Astrocyte (in vitro differentiated cells and primary cell): ENCODE measurements at regions not wholly inside any gene's neighbourhood (a gene's known extent, or its start where the extent isn't known, plus 50 kb on each side); places are given as distances from the start of the nearest gene placed in this dataset.
"Not testable (repeated sequence)": the region's sequence is repeated elsewhere in the genome, so short reads cannot be mapped to it uniquely, and the experiment has no call there.

Experiments used
- DNase-seq: peaks from one replicate; pipeline ENCODE4 v3.0.0-alpha.2; 2010; ENCODE audit warnings: low read depth
- FAIRE-seq: peaks from 2 replicates; lab custom pipeline; 2011; peaks lifted over from hg19 to GRCh38; lab: Jason Lieb, UNC
- H2AFZ ChIP-seq: 2 replicates; pipeline ENCODE4 v1.6.0; 2012; ENCODE audit warnings: low read depth, low read length, inconsistent platforms
- H3K27ac ChIP-seq: 2 replicates; pipeline ENCODE4 v1.5.1; 2011; ENCODE audit warnings: low read depth, low read length, inconsistent platforms
- H3K27me3 ChIP-seq: 2 replicates; pipeline ENCODE4 v1.6.0; 2011; ENCODE audit warnings: low read length, inconsistent platforms; ENCODE audit not compliant: insufficient read depth
- H3K36me3 ChIP-seq: 2 replicates; pipeline ENCODE4 v1.5.1; 2011; ENCODE audit warnings: low read length, inconsistent platforms; ENCODE audit not compliant: insufficient read depth
- H3K4me1 ChIP-seq: 2 replicates; pipeline ENCODE4 v1.5.1; 2011; ENCODE audit warnings: low read length, inconsistent platforms; ENCODE audit not compliant: insufficient read depth
- H3K4me2 ChIP-seq: 2 replicates; pipeline ENCODE4 v1.6.0; 2012; ENCODE audit warnings: low read length, inconsistent platforms
- H3K4me3 ChIP-seq: 2 replicates; pipeline ENCODE4 v1.5.1; 2011; ENCODE audit warnings: low read depth, mild to moderate bottlenecking, low read length, inconsistent platforms; ENCODE audit not compliant: insufficient read depth
- H3K79me2 ChIP-seq: 2 replicates; pipeline ENCODE4 v1.6.0; 2012; ENCODE audit warnings: mild to moderate bottlenecking, low read length, inconsistent platforms; ENCODE audit not compliant: insufficient read depth
- H3K9ac ChIP-seq: 2 replicates; pipeline ENCODE4 v1.6.0; 2012; ENCODE audit warnings: mild to moderate bottlenecking, low read length, inconsistent platforms
- H3K9me3 ChIP-seq: 2 replicates; pipeline ENCODE4 v1.5.1; 2012; ENCODE audit warnings: low read depth, mild to moderate bottlenecking, low read length, inconsistent platforms; ENCODE audit not compliant: insufficient read depth
- H4K20me1 ChIP-seq: 2 replicates; pipeline ENCODE4 v1.6.0; 2012; ENCODE audit warnings: low read length, inconsistent platforms; ENCODE audit not compliant: insufficient read depth
- H3K27ac Mint-ChIP-seq: one replicate; pipeline ENCODE4 v1.8.0; 2021; ENCODE audit warnings: mild to moderate bottlenecking, mixed read lengths; ENCODE audit not compliant: unreplicated experiment
- H3K27me3 Mint-ChIP-seq: one replicate; pipeline ENCODE4 v1.8.0; 2021; ENCODE audit warnings: low read depth, mixed read lengths; ENCODE audit not compliant: unreplicated experiment
- H3K36me3 Mint-ChIP-seq: one replicate; pipeline ENCODE4 v1.8.0; 2021; ENCODE audit warnings: low read depth, mixed read lengths; ENCODE audit not compliant: unreplicated experiment
- H3K4me1 Mint-ChIP-seq: one replicate; pipeline ENCODE4 v1.8.0; 2021; ENCODE audit warnings: low read depth, mixed read lengths; ENCODE audit not compliant: unreplicated experiment
- H3K4me3 Mint-ChIP-seq: one replicate; pipeline ENCODE4 v1.8.0; 2021; ENCODE audit warnings: mild to moderate bottlenecking, moderate library complexity, mixed read lengths; ENCODE audit not compliant: unreplicated experiment
- H3K9me3 Mint-ChIP-seq: one replicate; pipeline ENCODE4 v1.8.0; 2021; ENCODE audit warnings: mild to moderate bottlenecking, mixed read lengths; ENCODE audit not compliant: unreplicated experiment
- EZH2 ChIP-seq: IDR thresholded peaks from 2 replicates; pipeline ENCODE4 v1.6.1; 2012; ENCODE audit warnings: mild to moderate bottlenecking, low read length, inconsistent platforms; ENCODE audit not compliant: insufficient read depth
- TF ChIP-seq, protein P1 (sequence below): IDR thresholded peaks from 2 replicates; pipeline ENCODE4 v1.5.1; 2011; ENCODE audit warnings: low read depth, mild to moderate bottlenecking, inconsistent platforms, low read length, moderate library complexity; ENCODE audit not compliant: insufficient read depth

DNA sequence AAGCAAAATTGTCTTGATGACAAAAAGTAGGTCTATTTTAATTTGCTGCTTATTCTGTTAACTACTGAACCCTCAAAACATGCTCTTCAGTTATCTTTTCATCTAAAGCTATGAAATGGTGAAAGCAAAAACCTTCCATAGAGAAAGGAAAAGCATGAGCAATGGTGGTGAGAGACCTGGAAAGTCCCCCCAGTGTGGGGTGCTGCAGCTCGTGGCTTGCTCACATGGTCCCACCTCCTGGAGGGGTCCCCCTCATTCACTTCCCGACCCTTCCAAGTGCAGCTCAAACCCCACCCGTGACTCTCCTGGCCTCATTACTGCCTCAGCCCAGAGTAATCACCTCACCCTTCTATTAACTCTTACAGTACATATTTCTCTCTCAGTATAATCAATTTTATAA, 301.8 kb upstream of the HNRNPA3 start:
- FAIRE-seq (no peak), DNase-seq (no peak)
- H2AFZ ChIP-seq = no peak overlapping the region
- no peaks in the 10 kb centered on the region for H4K20me1 ChIP-seq
- no peaks in the 10 kb centered on the region for H3K9me3 ChIP-seq
- no peaks in the 10 kb centered on the region for H3K9me3 Mint-ChIP-seq
- no peaks in the 10 kb centered on the region for H3K79me2 ChIP-seq
- H3K4me1 Mint-ChIP-seq = no peaks in the 10 kb centered on the region
- H3K27me3 Mint-ChIP-seq = no peaks in the 10 kb centered on the region
- H3K4me3 ChIP-seq = no peak overlapping the region
- no peak overlapping the region for H3K9ac ChIP-seq
- H3K36me3 ChIP-seq = no peaks in the 10 kb centered on the region
- H3K4me3 Mint-ChIP-seq = no peak overlapping the region
- no peak overlapping the region for H3K27ac ChIP-seq
- no peaks in the 10 kb centered on the region for H3K36me3 Mint-ChIP-seq
- no peak overlapping the region for H3K27ac Mint-ChIP-seq
- H3K4me2 ChIP-seq = no peak overlapping the region
- H3K4me1 ChIP-seq = no peaks in the 10 kb centered on the region
- no peak for TF ChIP-seq EZH2
- TF ChIP-seq, protein P1, sequence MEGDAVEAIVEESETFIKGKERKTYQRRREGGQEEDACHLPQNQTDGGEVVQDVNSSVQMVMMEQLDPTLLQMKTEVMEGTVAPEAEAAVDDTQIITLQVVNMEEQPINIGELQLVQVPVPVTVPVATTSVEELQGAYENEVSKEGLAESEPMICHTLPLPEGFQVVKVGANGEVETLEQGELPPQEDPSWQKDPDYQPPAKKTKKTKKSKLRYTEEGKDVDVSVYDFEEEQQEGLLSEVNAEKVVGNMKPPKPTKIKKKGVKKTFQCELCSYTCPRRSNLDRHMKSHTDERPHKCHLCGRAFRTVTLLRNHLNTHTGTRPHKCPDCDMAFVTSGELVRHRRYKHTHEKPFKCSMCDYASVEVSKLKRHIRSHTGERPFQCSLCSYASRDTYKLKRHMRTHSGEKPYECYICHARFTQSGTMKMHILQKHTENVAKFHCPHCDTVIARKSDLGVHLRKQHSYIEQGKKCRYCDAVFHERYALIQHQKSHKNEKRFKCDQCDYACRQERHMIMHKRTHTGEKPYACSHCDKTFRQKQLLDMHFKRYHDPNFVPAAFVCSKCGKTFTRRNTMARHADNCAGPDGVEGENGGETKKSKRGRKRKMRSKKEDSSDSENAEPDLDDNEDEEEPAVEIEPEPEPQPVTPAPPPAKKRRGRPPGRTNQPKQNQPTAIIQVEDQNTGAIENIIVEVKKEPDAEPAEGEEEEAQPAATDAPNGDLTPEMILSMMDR = no peak
- H3K27me3 ChIP-seq = no peaks in the 10 kb centered on the region

- no peak for FAIRE-seq
- Histone ChIP-seq H3K27ac (no peak overlapping the region), H3K36me3 (no peaks in the 10 kb centered on the region), H3K79me2 (no peaks in the 10 kb centered on the region), H2AFZ (no peak overlapping the region), H3K9me3 (no peaks in the 10 kb centered on the region), H3K4me1 (no peaks in the 10 kb centered on the region), H3K27me3 (no peaks in the 10 kb centered on the region), H4K20me1 (no peaks in the 10 kb centered on the region), H3K9ac (no peak overlapping the region), H3K4me3 (no peak overlapping the region), H3K4me2 (no peak overlapping the region)
- no peaks in the 10 kb centered on the region for H3K27me3 Mint-ChIP-seq
- no peak overlapping the region for H3K4me3 Mint-ChIP-seq
- no peaks in the 10 kb centered on the region for H3K4me1 Mint-ChIP-seq
- no peaks in the 10 kb centered on the region for H3K9me3 Mint-ChIP-seq
- no peak overlapping the region for H3K27ac Mint-ChIP-seq
- H3K36me3 Mint-ChIP-seq = no peaks in the 10 kb centered on the region
- no peak for DNase-seq
- TF ChIP-seq, protein P1 = no peak
- no peak for TF ChIP-seq EZH2
Measured at GRCh38 chr2:176913955-176914354, 298.6 kb upstream of the HNRNPA3 start.

GRCh38 chr2:176914371-176914770, 298.2 kb upstream of the HNRNPA3 start:
- Mint-ChIP-seq H3K4me3 (no peak overlapping the region), H3K27ac (no peak overlapping the region), H3K36me3 (no peaks in the 10 kb centered on the region), H3K9me3 (no peaks in the 10 kb centered on the region), H3K27me3 (no peaks in the 10 kb centered on the region), H3K4me1 (no peaks in the 10 kb centered on the region)
- FAIRE-seq (no peak), DNase-seq (no peak)
- Histone ChIP-seq H4K20me1 (no peaks in the 10 kb centered on the region), H3K9ac (no peak overlapping the region), H3K4me2 (no peak overlapping the region), H3K27ac (no peak overlapping the region), H3K4me3 (no peak overlapping the region), H3K4me1 (no peaks in the 10 kb centered on the region), H3K9me3 (no peaks in the 10 kb centered on the region), H3K36me3 (no peaks in the 10 kb centered on the region), H3K27me3 (no peaks in the 10 kb centered on the region), H2AFZ (no peak overlapping the region), H3K79me2 (no peaks in the 10 kb centered on the region)
- no peak for TF ChIP-seq EZH2
- TF ChIP-seq, protein P1 = no peak

DNA sequence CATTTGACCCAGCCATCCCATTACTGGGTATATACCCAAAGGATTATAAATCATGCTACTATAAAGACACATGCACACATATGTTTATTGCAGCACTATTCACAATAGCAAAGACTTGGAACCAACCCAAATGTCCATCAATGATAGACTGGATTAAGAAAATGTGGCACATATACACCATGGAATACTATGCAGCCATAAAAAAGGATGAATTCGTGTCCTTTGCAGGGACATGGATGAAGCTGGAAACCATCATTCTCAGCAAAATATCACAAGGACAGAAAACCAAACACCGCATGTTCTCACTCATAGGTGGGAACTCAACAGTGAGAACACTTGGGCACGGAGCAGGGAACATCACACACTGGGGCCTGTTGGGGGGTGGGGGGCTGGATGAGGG, 290.0 kb upstream of the HNRNPA3 start:
- not testable (repeated sequence) for H3K4me1 ChIP-seq, H3K36me3 Mint-ChIP-seq, H4K20me1 ChIP-seq, H3K27ac Mint-ChIP-seq, H3K4me3 Mint-ChIP-seq, H3K4me1 Mint-ChIP-seq, DNase-seq, H3K79me2 ChIP-seq, H3K4me3 ChIP-seq, H3K4me2 ChIP-seq, H3K36me3 ChIP-seq, H3K27me3 Mint-ChIP-seq, H3K9ac ChIP-seq, H3K9me3 ChIP-seq, H2AFZ ChIP-seq, FAIRE-seq, H3K9me3 Mint-ChIP-seq, H3K27ac ChIP-seq, H3K27me3 ChIP-seq
